ENCODE measurements at regions not wholly inside any gene's neighbourhood (a gene's known extent, or its start where the extent isn't known, plus 50 kb on each side); places are given as distances from the start of the nearest gene placed in this dataset.

DNA sequence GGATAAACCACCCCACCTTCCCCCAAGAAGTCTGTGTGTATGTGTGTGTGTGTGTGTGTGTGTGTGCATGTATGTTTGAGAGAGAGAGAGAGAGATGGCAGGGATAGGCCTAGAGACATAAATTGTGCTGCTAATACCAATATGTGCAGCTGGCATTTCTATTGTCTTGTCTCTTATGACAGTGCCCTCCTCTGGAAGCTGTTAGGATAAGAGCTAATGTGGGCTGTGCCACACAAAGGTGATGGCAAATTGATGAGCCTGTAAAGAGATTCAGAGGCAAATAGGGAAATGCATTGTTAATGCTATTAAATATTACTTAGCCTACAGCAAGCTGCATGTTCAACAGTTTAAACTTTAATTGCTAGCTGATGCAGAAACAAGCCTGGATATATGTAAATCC lies 332.0 kb downstream of the NKX6-1 start:
- Histone ChIP-seq H2BK15ac (ENCODE audit: low read depth, low read length) (no peak overlapping the region), H3K27me3 (ENCODE audit: control insufficient read depth, insufficient read depth, low read length) (no peaks in the 10 kb centered on the region; the same call in 1 of the 2 replicates), H2AFZ (replicated peaks; ENCODE audit: low read length, poor library complexity) (no peak overlapping the region), H2BK20ac (ENCODE audit: low read depth, low read length) (no peak overlapping the region), H3K23ac (ENCODE audit: low read depth, low read length) (no peak overlapping the region), H3K4me1 (ENCODE audit: control insufficient read depth, insufficient read depth, low read length) (no peaks in the 10 kb centered on the region), H2AK5ac (ENCODE audit: low read depth, low read length) (no peak overlapping the region), H3K4ac (ENCODE audit: low read depth, low read length) (no peak overlapping the region), H3K56ac (ENCODE audit: extremely low read depth, insufficient read depth, low read length) (no peak overlapping the region), H3K4me3 (ENCODE audit: insufficient read depth, low read depth, low read length) (no peak overlapping the region), H3K27ac (ENCODE audit: insufficient read depth, low read length) (no peak overlapping the region), H3K36me3 (ENCODE audit: control insufficient read depth, insufficient read depth, low read length) (no peaks in the 10 kb centered on the region), H3K9me3 (ENCODE audit: control insufficient read depth, insufficient read depth, low read length) (no peaks in the 10 kb centered on the region), H3K9ac (ENCODE audit: low read depth, low read length) (no peak overlapping the region), H2BK120ac (ENCODE audit: low read depth, low read length) (no peak overlapping the region), H3K14ac (replicated peaks; ENCODE audit: low read depth, low read length) (no peak overlapping the region), H3K9me1 (ENCODE audit: insufficient read depth, low read length) (no peaks in the 10 kb centered on the region), H3K18ac (ENCODE audit: low read depth, low read length) (no peak overlapping the region), H4K8ac (ENCODE audit: low read depth in 2 of 2, low read length in 2 of 2) (no peak overlapping the region), H4K91ac (ENCODE audit: insufficient read depth, low read depth, low read length) (no peak overlapping the region), H2BK5ac (ENCODE audit: low read depth, low read length, poor library complexity, severe bottlenecking) (no peak overlapping the region), H3K79me1 (ENCODE audit: low read depth in 1 of 2, low read length in 2 of 2) (no peaks in the 10 kb centered on the region), H4K5ac (ENCODE audit: low read depth, low read length) (no peak overlapping the region), H2AK9ac (replicated peaks; ENCODE audit: low read depth, low read length, poor library complexity) (no peak overlapping the region), H3K4me2 (ENCODE audit: low read depth, low read length) (no peak overlapping the region), H4K20me1 (ENCODE audit: insufficient read depth, low read length) (no peaks in the 10 kb centered on the region)
- ATAC-seq (ENCODE audit: low read depth) (no peak), DNase-seq (no peak)
- in situ Hi-C loops (cut with MboI; ENCODE audit: low sequenced_read_pairs) = no loop called here
- POLR2A ChIA-PET (ENCODE audit: unreplicated experiment) = no interaction called here
- intact Hi-C loops (cut with micrococcal nuclease) = no loop called here
- CTCF ChIA-PET = interaction anchor here (1.0 kb wide), 1 partner anchor 9 kb away, joined by 3 read pairs; no protein-coding TSS in a partner anchor
- dilution Hi-C loops (cut with HindIII; ENCODE audit: low sequenced_read_pairs, unreplicated experiment) = no loop called here
- no peak for TF ChIP-seq CEBPB (IDR thresholded peaks at IDR 0.05; ENCODE audit: low read depth, low read length)
- TF ChIP-seq BHLHE40 (IDR thresholded peaks at IDR 0.05; ENCODE audit: low read depth, low read length) = no peak
- no peak for TF ChIP-seq RCOR1 (IDR thresholded peaks at IDR 0.05; ENCODE audit: insufficient replicate concordance, low read length)
- TF ChIP-seq NFE2L2 (IDR thresholded peaks at IDR 0.05; ENCODE audit: low read depth, low read length) = no peak
- TF ChIP-seq, protein P1, sequence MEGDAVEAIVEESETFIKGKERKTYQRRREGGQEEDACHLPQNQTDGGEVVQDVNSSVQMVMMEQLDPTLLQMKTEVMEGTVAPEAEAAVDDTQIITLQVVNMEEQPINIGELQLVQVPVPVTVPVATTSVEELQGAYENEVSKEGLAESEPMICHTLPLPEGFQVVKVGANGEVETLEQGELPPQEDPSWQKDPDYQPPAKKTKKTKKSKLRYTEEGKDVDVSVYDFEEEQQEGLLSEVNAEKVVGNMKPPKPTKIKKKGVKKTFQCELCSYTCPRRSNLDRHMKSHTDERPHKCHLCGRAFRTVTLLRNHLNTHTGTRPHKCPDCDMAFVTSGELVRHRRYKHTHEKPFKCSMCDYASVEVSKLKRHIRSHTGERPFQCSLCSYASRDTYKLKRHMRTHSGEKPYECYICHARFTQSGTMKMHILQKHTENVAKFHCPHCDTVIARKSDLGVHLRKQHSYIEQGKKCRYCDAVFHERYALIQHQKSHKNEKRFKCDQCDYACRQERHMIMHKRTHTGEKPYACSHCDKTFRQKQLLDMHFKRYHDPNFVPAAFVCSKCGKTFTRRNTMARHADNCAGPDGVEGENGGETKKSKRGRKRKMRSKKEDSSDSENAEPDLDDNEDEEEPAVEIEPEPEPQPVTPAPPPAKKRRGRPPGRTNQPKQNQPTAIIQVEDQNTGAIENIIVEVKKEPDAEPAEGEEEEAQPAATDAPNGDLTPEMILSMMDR (conservative IDR thresholded peaks at IDR 0.05; ENCODE audit: low read depth, low read length) = no peak
- TF ChIP-seq POLR2A (IDR thresholded peaks at IDR 0.05; ENCODE audit: low read depth, low read length) = no peak
- TF ChIP-seq SMC3 (IDR thresholded peaks at IDR 0.05; ENCODE audit: low read depth, low read length) = no peak
- BruUV-seq (replicated peaks) = no TSS peak

Measured in IMR-90 (cell line).